H9 (cell line): ENCODE measurements at regions not wholly inside any gene's neighbourhood (a gene's known extent, or its start where the extent isn't known, plus 50 kb on each side); places are given as distances from the start of the nearest gene placed in this dataset.

Experiments
- DNase-seq: peaks from one replicate; pipeline ENCODE4 v3.0.0-alpha.2; 2017
- H2AFZ ChIP-seq: one replicate; pipeline ENCODE4 v1.6.1; 2013; ENCODE audit warnings: mild to moderate bottlenecking, low read length, control low read depth, moderate library complexity
- H2AK5ac ChIP-seq: 2 replicates; pipeline ENCODE4 v1.6.1; 2013; ENCODE audit warnings: low read length, control low read depth, mixed read lengths; ENCODE audit not compliant: insufficient read length
- H2BK120ac ChIP-seq: one replicate; pipeline ENCODE4 v1.6.1; 2013; ENCODE audit warnings: low read depth, mild to moderate bottlenecking, low read length, control low read depth, inconsistent platforms; ENCODE audit not compliant: poor library complexity, severe bottlenecking
- H2BK12ac ChIP-seq: 2 replicates; pipeline ENCODE4 v1.6.1; 2013; ENCODE audit warnings: low read length, control low read depth, mixed read lengths, low read depth; ENCODE audit not compliant: insufficient read length
- H2BK15ac ChIP-seq: 2 replicates; pipeline ENCODE4 v1.6.1; 2013; ENCODE audit warnings: low read depth, low read length, control low read depth
- H2BK20ac ChIP-seq: one replicate; pipeline ENCODE4 v1.6.1; 2013; ENCODE audit warnings: low read depth, mild to moderate bottlenecking, low read length, control low read depth, inconsistent platforms; ENCODE audit not compliant: poor library complexity, severe bottlenecking
- H2BK5ac ChIP-seq: 2 replicates; pipeline ENCODE4 v1.6.1; 2013; ENCODE audit warnings: low read length, control low read depth, mixed read lengths; ENCODE audit not compliant: insufficient read length
- H3K14ac ChIP-seq: 2 replicates; pipeline ENCODE4 v1.6.1; 2013; ENCODE audit warnings: low read length, control low read depth; ENCODE audit not compliant: insufficient read depth
- H3K18ac ChIP-seq: 2 replicates; pipeline ENCODE4 v1.6.1; 2013; ENCODE audit warnings: low read depth, mild to moderate bottlenecking, mixed read lengths, low read length, control low read depth; ENCODE audit not compliant: insufficient read length
- H3K23ac ChIP-seq: 2 replicates; pipeline ENCODE4 v1.6.1; 2013; ENCODE audit warnings: low read length, control low read depth, mixed read lengths, low read depth; ENCODE audit not compliant: insufficient read length
- H3K23me2 ChIP-seq: 2 replicates; pipeline ENCODE4 v1.6.1; 2013; ENCODE audit warnings: low read depth, mild to moderate bottlenecking, mixed read lengths, low read length, control low read depth; ENCODE audit not compliant: insufficient read length, poor library complexity, severe bottlenecking
- H3K27ac ChIP-seq: 2 replicates; pipeline ENCODE4 v1.5.1; 2013; ENCODE audit warnings: low read length, control low read depth, mixed read lengths, low read depth; ENCODE audit not compliant: insufficient read length
- H3K27me3 ChIP-seq: 2 replicates; pipeline ENCODE4 v1.6.1; 2013; ENCODE audit warnings: low read length, control low read depth, inconsistent platforms; ENCODE audit not compliant: insufficient read depth
- H3K4ac ChIP-seq: 2 replicates; pipeline ENCODE4 v1.6.1; 2013; ENCODE audit warnings: low read depth, mild to moderate bottlenecking, control low read depth, inconsistent platforms, low read length, moderate library complexity
- H3K4me1 ChIP-seq: 2 replicates; pipeline ENCODE4 v1.6.1; 2013; ENCODE audit warnings: low read length, control low read depth, inconsistent platforms; ENCODE audit not compliant: insufficient read depth
- H3K4me2 ChIP-seq: 2 replicates; pipeline ENCODE4 v1.6.1; 2013; ENCODE audit warnings: low read length, control low read depth, mixed read lengths; ENCODE audit not compliant: insufficient read length, insufficient read depth
- H3K56ac ChIP-seq: 2 replicates; pipeline ENCODE4 v1.6.1; 2013; ENCODE audit warnings: low read depth, mild to moderate bottlenecking, mixed read lengths, low read length, control low read depth; ENCODE audit not compliant: insufficient read length
- H3K79me1 ChIP-seq: 2 replicates; pipeline ENCODE4 v1.6.1; 2013; ENCODE audit warnings: low read depth, mild to moderate bottlenecking, moderate library complexity, low read length, control low read depth, inconsistent platforms; ENCODE audit not compliant: insufficient read depth, poor library complexity, severe bottlenecking
- H3K79me2 ChIP-seq: 2 replicates; pipeline ENCODE4 v1.6.1; 2013; ENCODE audit warnings: low read length, control low read depth, inconsistent platforms; ENCODE audit not compliant: insufficient read depth
- H3K9ac ChIP-seq: 2 replicates; pipeline ENCODE4 v1.6.1; 2013; ENCODE audit warnings: low read length, control low read depth, mixed read lengths; ENCODE audit not compliant: insufficient read length; ENCODE audit errors: extremely low read depth
- H3K9me3 ChIP-seq: one replicate; pipeline ENCODE4 v1.6.1; 2013; ENCODE audit warnings: low read depth, low read length, inconsistent platforms; ENCODE audit not compliant: control insufficient read depth
- H3T11ph ChIP-seq: one replicate; pipeline ENCODE4 v1.6.1; 2013; ENCODE audit warnings: mild to moderate bottlenecking, low read length, control low read depth, inconsistent platforms
- H4K20me1 ChIP-seq: one replicate; pipeline ENCODE4 v1.6.1; 2013; ENCODE audit not compliant: control insufficient read depth, insufficient read length, insufficient read depth
- H4K5ac ChIP-seq: 2 replicates; pipeline ENCODE4 v1.6.1; 2013; ENCODE audit warnings: low read depth, mild to moderate bottlenecking, mixed read lengths, low read length, control low read depth; ENCODE audit not compliant: insufficient read length
- H4K8ac ChIP-seq: replicated peaks from 2 replicates; pipeline ENCODE4 v1.6.1; 2013; ENCODE audit warnings: low read length, control low read depth, mixed read lengths, low read depth; ENCODE audit not compliant: insufficient read length
- H4K91ac ChIP-seq: 2 replicates; pipeline ENCODE4 v1.6.1; 2013; ENCODE audit warnings: low read depth, mild to moderate bottlenecking, moderate library complexity, mixed read lengths, low read length, control low read depth; ENCODE audit not compliant: insufficient read length
- H3K27ac Mint-ChIP-seq, 3 experiments: 2 replicates in 2 of 3; 3 replicates in 1 of 3; pipeline ENCODE4 v1.8.0; 2020 to 2021; ENCODE audit warnings: mixed read lengths in 3 of 3, mild to moderate bottlenecking in 1 of 3, moderate library complexity in 1 of 3
- H3K27me3 Mint-ChIP-seq: 2 replicates; pipeline ENCODE4 v1.8.0; 2021; ENCODE audit warnings: low read depth, mild to moderate bottlenecking, moderate library complexity, mixed read lengths
- H3K36me3 Mint-ChIP-seq, 3 experiments: 2 replicates in 2 of 3; 3 replicates in 1 of 3; pipeline ENCODE4 v1.8.0; 2020 to 2021; ENCODE audit warnings: low read depth in 3 of 3, mixed read lengths in 3 of 3; ENCODE audit not compliant: insufficient read depth in 1 of 3
- H3K4me1 Mint-ChIP-seq, 2 experiments: 2 replicates each; pipeline ENCODE4 v1.8.0; 2020; ENCODE audit warnings: mixed read lengths in 2 of 2
- H3K4me3 Mint-ChIP-seq, 2 experiments: 2 replicates in 1 of 2; 3 replicates in 1 of 2; pipeline ENCODE4 v1.8.0; 2020 to 2021; ENCODE audit warnings: mild to moderate bottlenecking in 2 of 2, mixed read lengths in 2 of 2, moderate library complexity in 1 of 2
- H3K9me3 Mint-ChIP-seq, 2 experiments: 2 replicates in 1 of 2; 3 replicates in 1 of 2; pipeline ENCODE4 v1.8.0; 2020; ENCODE audit warnings: mild to moderate bottlenecking in 2 of 2, mixed read lengths in 2 of 2, moderate library complexity in 1 of 2
- WGBS: extraction: QIAGEN DNeasy Blood & Tissue Kit; methylation state at CpG from one replicate; pipeline ENCODE4 v1.1.7; 2013; ENCODE audit warnings: missing lambda C conversion rate, low lambda C conversion rate, mixed read lengths; ENCODE audit not compliant: insufficient read length; ENCODE audit errors: extremely low coverage; 5-methylcytosine and 5-hydroxymethylcytosine counted together
- TF ChIP-seq, protein P1 (sequence below): fragments of 200-600 bp; sonication (generic); conservative IDR thresholded peaks from 3 replicates; pipeline ENCODE4 v1.8.0; 2021; ENCODE audit warnings: antibody characterized with exemption, mild to moderate bottlenecking

DNA sequence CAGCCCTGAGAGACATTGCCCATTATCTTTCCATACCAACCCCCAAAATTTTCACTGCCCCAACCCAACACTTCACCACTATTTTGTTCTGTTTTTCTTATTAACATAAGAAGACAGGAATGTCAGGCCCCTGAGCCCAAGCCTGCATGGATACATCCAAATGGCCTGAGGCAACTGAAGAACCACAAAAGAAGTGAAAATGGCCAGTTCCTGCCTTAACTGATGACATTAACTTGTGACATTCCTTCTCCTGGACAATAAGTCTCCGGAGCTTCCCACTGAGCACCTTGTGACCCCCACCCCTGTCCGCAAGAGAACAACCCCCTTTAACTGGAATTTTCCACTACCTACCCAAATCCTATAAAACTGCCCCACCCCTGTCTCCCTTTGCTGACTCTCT is 1076.4 kb upstream of the GHITM start:
- no peak overlapping the region for H3K56ac ChIP-seq
- no peaks in the 10 kb centered on the region for H3K27me3 ChIP-seq
- H2AK5ac ChIP-seq: no peak overlapping the region
- no peak overlapping the region for H3K4me2 ChIP-seq
- no peaks in the 10 kb centered on the region for H4K20me1 ChIP-seq
- no peaks in the 10 kb centered on the region for H3K4me1 ChIP-seq
- no peak overlapping the region for H3K23ac ChIP-seq
- H3K4me1 Mint-ChIP-seq: no peaks in the 10 kb centered on the region
- no peak overlapping the region for H4K5ac ChIP-seq
- no peak overlapping the region for H4K8ac ChIP-seq
- no peak overlapping the region for H2AFZ ChIP-seq
- WGBS: no CpG with 5 or more reads among the region's 2 CpGs
- no peak overlapping the region for H3K14ac ChIP-seq
- no peaks in the 10 kb centered on the region for H3K23me2 ChIP-seq
- no peaks in the 10 kb centered on the region for H3K79me2 ChIP-seq
- peaks cover 12 to 13% of the 10 kb centered on the region in 2 experiments for H3K9me3 Mint-ChIP-seq
- no peak overlapping the region for H3T11ph ChIP-seq
- no peak for DNase-seq
- H4K91ac ChIP-seq: no peak overlapping the region
- H2BK120ac ChIP-seq: no peak overlapping the region
- no peak overlapping the region for H3K4ac ChIP-seq
- peaks cover 9 to 14% (median 13%) of the 10 kb centered on the region in 3 experiments for H3K36me3 Mint-ChIP-seq
- H2BK15ac ChIP-seq: no peak overlapping the region
- H3K27ac ChIP-seq: no peak overlapping the region
- H3K27ac Mint-ChIP-seq: no peak overlapping the region
- no peak overlapping the region for H2BK20ac ChIP-seq
- TF ChIP-seq, protein P1, sequence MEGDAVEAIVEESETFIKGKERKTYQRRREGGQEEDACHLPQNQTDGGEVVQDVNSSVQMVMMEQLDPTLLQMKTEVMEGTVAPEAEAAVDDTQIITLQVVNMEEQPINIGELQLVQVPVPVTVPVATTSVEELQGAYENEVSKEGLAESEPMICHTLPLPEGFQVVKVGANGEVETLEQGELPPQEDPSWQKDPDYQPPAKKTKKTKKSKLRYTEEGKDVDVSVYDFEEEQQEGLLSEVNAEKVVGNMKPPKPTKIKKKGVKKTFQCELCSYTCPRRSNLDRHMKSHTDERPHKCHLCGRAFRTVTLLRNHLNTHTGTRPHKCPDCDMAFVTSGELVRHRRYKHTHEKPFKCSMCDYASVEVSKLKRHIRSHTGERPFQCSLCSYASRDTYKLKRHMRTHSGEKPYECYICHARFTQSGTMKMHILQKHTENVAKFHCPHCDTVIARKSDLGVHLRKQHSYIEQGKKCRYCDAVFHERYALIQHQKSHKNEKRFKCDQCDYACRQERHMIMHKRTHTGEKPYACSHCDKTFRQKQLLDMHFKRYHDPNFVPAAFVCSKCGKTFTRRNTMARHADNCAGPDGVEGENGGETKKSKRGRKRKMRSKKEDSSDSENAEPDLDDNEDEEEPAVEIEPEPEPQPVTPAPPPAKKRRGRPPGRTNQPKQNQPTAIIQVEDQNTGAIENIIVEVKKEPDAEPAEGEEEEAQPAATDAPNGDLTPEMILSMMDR: no peak
- H2BK12ac ChIP-seq: no peak overlapping the region
- no peaks in the 10 kb centered on the region for H3K79me1 ChIP-seq
- H3K27me3 Mint-ChIP-seq: peaks cover 2% of the 10 kb centered on the region; the same call in 1 of the 2 replicates
- no peaks in the 10 kb centered on the region for H3K9me3 ChIP-seq
- H3K4me3 Mint-ChIP-seq: no peak overlapping the region
- no peak overlapping the region for H2BK5ac ChIP-seq
- H3K18ac ChIP-seq: no peak overlapping the region
- no peak overlapping the region for H3K9ac ChIP-seq
